ENCODE measurements at regions not wholly inside any gene's neighbourhood (a gene's known extent, or its start where the extent isn't known, plus 50 kb on each side); places are given as distances from the start of the nearest gene placed in this dataset.

DNA sequence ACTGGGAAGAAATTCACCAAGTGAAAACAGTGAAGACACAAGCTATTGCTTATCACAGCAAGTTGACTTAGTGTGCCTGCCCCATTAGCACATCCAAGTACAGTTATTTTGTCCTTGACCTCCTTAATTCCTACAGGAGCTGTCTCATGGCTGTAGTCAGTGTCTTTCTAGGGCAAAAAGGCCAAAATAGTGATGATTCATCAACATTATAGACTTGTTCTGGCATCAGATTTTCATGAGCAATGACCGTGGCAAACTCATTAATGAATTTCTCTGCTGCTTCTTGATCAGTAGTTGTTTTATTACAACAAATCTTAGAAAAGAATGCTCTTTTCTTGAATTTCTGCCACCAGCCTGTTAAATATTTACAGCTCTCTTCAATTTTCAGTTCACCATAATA, 1169.3 kb upstream of the DDX18 start:
- Histone ChIP-seq H3K27ac (ENCODE audit: low read length) (no peak overlapping the region), H3K9ac (ENCODE audit: low read depth, low read length) (no peak overlapping the region), H3K36me3 (ENCODE audit: insufficient read depth, low read depth, low read length) (no peaks in the 10 kb centered on the region), H3K9me3 (ENCODE audit: insufficient read depth, low read depth, low read length) (no peaks in the 10 kb centered on the region), H3K4me1 (ENCODE audit: insufficient read depth, low read length) (no peaks in the 10 kb centered on the region), H3K4me3 (ENCODE audit: low read length) (no peak overlapping the region), H3K27me3 (ENCODE audit: insufficient read depth, low read length) (no peaks in the 10 kb centered on the region)

DNA sequence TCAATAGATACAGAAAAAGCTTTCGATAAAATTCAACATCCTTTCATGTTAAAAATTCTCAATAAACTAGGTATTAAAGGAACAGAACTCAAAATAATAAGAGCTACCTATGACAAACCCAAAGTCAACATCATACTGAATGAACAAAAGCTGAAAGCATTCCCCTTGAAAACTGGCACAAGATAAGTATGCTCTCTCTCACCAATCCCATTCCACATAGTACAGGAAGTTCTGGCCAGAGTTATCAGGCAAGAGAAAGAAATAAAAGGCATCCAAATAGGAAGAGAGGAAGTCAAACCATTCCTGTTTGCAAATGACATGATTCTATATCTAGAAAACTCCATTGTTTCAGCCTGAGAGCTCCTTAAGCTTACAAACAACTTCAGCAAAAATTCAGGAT, 1145.8 kb upstream of the DDX18 start:
- no peaks in the 10 kb centered on the region for H3K36me3 ChIP-seq (ENCODE audit: insufficient read depth, low read depth, low read length)
- H3K27me3 ChIP-seq (ENCODE audit: insufficient read depth, low read length), result no peaks in the 10 kb centered on the region
- no peak overlapping the region for H3K27ac ChIP-seq (ENCODE audit: low read length)
- no peaks in the 10 kb centered on the region for H3K9me3 ChIP-seq (ENCODE audit: insufficient read depth, low read depth, low read length)
- H3K9ac ChIP-seq (ENCODE audit: low read depth, low read length), result no peak overlapping the region
- no peaks in the 10 kb centered on the region for H3K4me1 ChIP-seq (ENCODE audit: insufficient read depth, low read length)
- H3K4me3 ChIP-seq (ENCODE audit: low read length), result no peak overlapping the region

DNA sequence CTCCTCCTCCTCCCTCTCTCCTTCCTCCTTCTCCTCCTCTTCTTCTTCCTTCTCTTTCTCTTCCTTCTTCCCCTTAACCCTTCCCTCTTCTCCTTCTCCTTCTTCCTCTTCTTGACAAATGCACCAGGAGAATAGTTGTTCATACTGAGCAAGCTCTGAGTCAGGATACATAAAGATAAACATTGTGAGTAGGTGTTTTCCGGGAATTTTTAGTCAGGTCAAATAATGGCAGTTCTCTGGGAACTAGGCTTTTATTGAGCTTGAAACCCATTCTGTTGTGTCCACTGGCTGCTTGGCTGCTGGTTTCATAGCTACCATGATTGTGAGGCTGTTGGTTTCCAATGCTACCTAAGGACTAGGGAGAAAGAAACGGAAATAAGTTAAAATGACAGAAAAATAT, 1144.7 kb upstream of the DDX18 start:
- no peak overlapping the region for H3K4me3 ChIP-seq (ENCODE audit: low read length)
- H3K27me3 ChIP-seq (ENCODE audit: insufficient read depth, low read length), result no peaks in the 10 kb centered on the region
- H3K4me1 ChIP-seq (ENCODE audit: insufficient read depth, low read length), result no peaks in the 10 kb centered on the region
- no peak overlapping the region for H3K9ac ChIP-seq (ENCODE audit: low read depth, low read length)
- no peaks in the 10 kb centered on the region for H3K9me3 ChIP-seq (ENCODE audit: insufficient read depth, low read depth, low read length)
- H3K27ac ChIP-seq (ENCODE audit: low read length), result no peak overlapping the region
- no peaks in the 10 kb centered on the region for H3K36me3 ChIP-seq (ENCODE audit: insufficient read depth, low read depth, low read length)

DNA sequence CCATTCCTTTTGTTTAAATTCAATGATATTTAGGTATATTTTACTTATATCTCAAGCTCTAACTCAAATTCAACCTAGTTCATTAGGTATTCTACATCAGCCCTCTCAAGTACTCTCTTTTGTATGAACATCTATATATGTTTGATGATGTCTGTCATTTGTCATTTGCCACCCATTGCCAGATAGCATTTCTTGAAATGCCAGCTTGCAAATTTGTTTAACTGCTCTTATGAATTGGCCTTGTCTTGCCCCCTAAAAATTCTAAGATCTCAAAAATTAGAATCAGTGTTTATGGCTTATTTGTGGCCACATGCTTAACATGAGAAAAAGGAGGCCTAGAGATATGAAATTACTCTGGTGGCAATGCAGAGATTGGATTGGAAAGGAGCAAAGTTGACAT, 1140.3 kb upstream of the DDX18 start:
- Histone ChIP-seq H3K4me1 (ENCODE audit: insufficient read depth, low read length) (no peaks in the 10 kb centered on the region), H3K9ac (ENCODE audit: low read depth, low read length) (no peak overlapping the region), H3K27me3 (ENCODE audit: insufficient read depth, low read length) (no peaks in the 10 kb centered on the region), H3K9me3 (ENCODE audit: insufficient read depth, low read depth, low read length) (no peaks in the 10 kb centered on the region), H3K36me3 (ENCODE audit: insufficient read depth, low read depth, low read length) (no peaks in the 10 kb centered on the region), H3K4me3 (ENCODE audit: low read length) (no peak overlapping the region), H3K27ac (ENCODE audit: low read length) (no peak overlapping the region)

DNA sequence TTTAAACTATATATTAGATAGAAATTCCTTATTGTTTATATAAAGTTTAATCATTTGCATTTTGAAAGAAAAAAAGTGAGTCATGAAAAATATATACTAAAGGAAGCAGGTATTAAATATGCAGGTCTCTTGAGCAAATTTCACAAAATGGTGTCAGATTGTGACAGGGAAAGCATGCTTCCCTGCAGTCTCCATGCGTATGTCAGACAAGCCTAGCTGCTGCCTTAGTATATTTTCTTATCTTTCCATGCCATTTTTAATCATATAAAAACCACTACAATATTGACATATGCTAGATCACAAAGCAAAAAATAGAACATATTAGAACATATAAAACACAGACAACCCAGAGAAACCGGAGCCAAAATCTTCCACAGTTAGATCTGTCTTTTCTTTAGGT, 1137.7 kb upstream of the DDX18 start:
- Histone ChIP-seq H3K4me1 (ENCODE audit: insufficient read depth, low read length) (no peaks in the 10 kb centered on the region), H3K4me3 (ENCODE audit: low read length) (no peak overlapping the region), H3K27me3 (ENCODE audit: insufficient read depth, low read length) (no peaks in the 10 kb centered on the region), H3K9ac (ENCODE audit: low read depth, low read length) (no peak overlapping the region), H3K36me3 (ENCODE audit: insufficient read depth, low read depth, low read length) (no peaks in the 10 kb centered on the region), H3K27ac (ENCODE audit: low read length) (no peak overlapping the region), H3K9me3 (ENCODE audit: insufficient read depth, low read depth, low read length) (no peaks in the 10 kb centered on the region)

DNA sequence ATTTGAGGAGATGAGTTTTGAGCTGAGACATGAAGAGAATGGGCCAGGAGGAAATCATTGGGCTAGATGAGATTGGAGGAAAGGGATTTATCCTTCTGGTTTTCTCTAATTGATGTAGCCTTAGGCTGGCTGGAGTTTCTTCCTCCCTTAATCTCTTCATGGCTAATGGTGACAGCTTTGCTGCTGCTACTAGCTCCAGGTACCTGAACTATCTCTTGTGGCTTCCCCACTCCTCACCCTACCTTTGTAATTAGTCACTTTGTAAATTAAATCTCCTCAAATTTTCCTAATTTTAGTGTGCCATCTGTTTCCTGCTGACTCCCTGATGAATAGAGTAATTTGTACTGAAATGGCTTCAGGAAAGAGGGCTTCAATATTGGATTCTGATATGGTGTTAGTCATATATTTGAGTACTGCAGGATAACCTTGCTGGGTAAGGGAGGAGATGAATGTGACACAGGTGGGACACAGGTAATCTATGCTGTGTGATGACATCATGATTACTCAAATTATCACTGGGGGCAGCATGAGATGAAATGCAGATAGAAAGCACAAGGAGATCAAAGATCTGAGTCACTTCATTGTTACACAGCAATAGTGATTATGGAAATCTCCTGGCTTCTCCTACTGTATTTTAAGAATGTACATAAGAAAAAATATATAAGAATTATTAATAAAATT, 1134.1 kb upstream of the DDX18 start:
- Histone ChIP-seq H3K4me3 (ENCODE audit: low read length) (no peak overlapping the region), H3K9ac (ENCODE audit: low read depth, low read length) (no peak overlapping the region), H3K27me3 (ENCODE audit: insufficient read depth, low read length) (no peaks in the 10 kb centered on the region), H3K27ac (ENCODE audit: low read length) (no peak overlapping the region), H3K36me3 (ENCODE audit: insufficient read depth, low read depth, low read length) (no peaks in the 10 kb centered on the region), H3K9me3 (ENCODE audit: insufficient read depth, low read depth, low read length) (no peaks in the 10 kb centered on the region), H3K4me1 (ENCODE audit: insufficient read depth, low read length) (no peaks in the 10 kb centered on the region)

DNA sequence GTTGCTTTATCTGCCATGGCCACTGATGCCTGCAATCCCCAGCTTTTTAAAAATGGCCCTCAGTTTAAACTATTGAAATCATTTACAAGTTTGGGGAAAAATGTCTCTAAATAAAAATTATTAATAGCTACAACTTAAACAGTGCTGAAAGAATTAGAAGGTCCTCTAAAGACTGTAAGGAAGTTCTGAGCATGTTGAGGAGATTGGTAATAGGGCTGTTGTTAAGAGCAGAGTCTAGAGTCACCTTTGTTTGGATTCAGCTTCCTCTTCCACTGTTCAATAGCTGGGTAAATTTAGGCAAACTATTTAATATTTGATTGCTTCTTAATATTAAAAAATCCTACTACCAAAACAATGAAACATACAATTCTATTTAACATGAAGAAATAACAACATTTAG, 1127.1 kb upstream of the DDX18 start:
- no peaks in the 10 kb centered on the region for H3K36me3 ChIP-seq (ENCODE audit: insufficient read depth, low read depth, low read length)
- H3K9me3 ChIP-seq (ENCODE audit: insufficient read depth, low read depth, low read length), result peaks cover 10% of the 10 kb centered on the region; the same call in 1 of the 2 replicates
- no peak overlapping the region for H3K4me3 ChIP-seq (ENCODE audit: low read length)
- H3K9ac ChIP-seq (ENCODE audit: low read depth, low read length), result no peak overlapping the region
- H3K4me1 ChIP-seq (ENCODE audit: insufficient read depth, low read length), result no peaks in the 10 kb centered on the region
- no peaks in the 10 kb centered on the region for H3K27me3 ChIP-seq (ENCODE audit: insufficient read depth, low read length)
- H3K27ac ChIP-seq (ENCODE audit: low read length), result no peak overlapping the region

DNA sequence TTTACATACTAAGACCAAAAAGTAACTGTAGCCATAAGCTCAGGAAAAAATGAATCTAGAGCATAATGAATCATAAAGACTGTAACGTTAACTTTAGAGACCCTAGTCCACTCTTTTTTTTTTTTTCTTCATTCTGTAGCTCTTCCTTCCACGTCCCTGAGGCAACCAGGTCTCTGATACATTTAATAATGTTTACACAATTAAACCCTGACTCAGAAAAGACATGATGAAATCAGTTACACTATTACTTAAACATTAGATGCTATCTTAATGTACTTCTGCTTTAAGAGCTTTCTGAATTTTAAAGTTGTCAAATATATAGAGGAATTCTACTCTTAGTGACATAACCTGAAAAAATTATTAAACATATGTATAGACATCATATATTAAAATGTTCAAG, 1121.5 kb upstream of the DDX18 start:
- Histone ChIP-seq H3K27me3 (ENCODE audit: insufficient read depth, low read length) (no peaks in the 10 kb centered on the region), H3K4me1 (ENCODE audit: insufficient read depth, low read length) (no peaks in the 10 kb centered on the region), H3K36me3 (ENCODE audit: insufficient read depth, low read depth, low read length) (no peaks in the 10 kb centered on the region), H3K9me3 (ENCODE audit: insufficient read depth, low read depth, low read length) (peaks cover 10% of the 10 kb centered on the region; the same call in 1 of the 2 replicates), H3K4me3 (ENCODE audit: low read length) (no peak overlapping the region), H3K27ac (ENCODE audit: low read length) (no peak overlapping the region), H3K9ac (ENCODE audit: low read depth, low read length) (no peak overlapping the region)

DNA sequence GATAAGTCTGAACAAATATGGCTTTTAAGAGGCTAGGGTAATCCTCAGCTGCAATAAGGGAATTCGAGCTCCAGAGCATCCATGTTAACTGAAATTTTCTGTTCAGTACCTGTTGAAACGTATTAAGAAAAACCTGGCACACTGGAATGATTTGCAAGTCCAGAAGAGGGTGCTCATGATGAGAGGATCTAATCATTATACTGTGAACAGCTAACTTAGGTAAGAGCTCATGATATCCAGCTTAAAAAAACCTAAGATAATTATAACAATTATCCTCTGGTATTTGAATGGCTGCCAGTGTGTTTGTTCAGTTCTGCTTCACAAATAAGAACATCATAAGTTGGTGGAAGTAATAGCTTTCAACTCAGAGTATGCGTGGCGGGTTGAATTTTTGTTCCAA, 1118.3 kb upstream of the DDX18 start:
- Histone ChIP-seq H3K9ac (ENCODE audit: low read depth, low read length) (no peak overlapping the region), H3K9me3 (ENCODE audit: insufficient read depth, low read depth, low read length) (no peaks in the 10 kb centered on the region), H3K36me3 (ENCODE audit: insufficient read depth, low read depth, low read length) (no peaks in the 10 kb centered on the region), H3K4me3 (ENCODE audit: low read length) (no peak overlapping the region), H3K4me1 (ENCODE audit: insufficient read depth, low read length) (no peaks in the 10 kb centered on the region), H3K27ac (ENCODE audit: low read length) (no peak overlapping the region), H3K27me3 (ENCODE audit: insufficient read depth, low read length) (no peaks in the 10 kb centered on the region)

DNA sequence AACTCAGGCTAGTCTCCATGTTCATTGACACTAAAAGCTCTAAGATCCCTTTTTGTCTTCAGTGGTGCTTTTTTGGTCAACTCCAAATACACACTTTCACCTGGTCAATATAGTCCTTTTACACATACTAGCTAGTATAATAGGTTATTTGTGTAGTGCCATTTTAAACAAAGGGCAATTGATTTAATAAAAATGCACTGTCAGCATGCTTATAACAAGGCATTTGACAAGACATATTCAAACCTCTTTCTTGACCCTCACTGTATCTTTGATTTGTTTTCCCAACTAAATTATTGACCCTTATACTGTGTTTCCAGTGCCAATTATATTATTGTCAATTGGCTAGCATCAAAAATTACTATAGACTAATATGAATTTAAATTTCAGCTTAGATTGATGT, 1117.6 kb upstream of the DDX18 start:
- H3K9me3 ChIP-seq (ENCODE audit: insufficient read depth, low read depth, low read length), result no peaks in the 10 kb centered on the region
- no peaks in the 10 kb centered on the region for H3K4me1 ChIP-seq (ENCODE audit: insufficient read depth, low read length)
- no peaks in the 10 kb centered on the region for H3K27me3 ChIP-seq (ENCODE audit: insufficient read depth, low read length)
- no peak overlapping the region for H3K4me3 ChIP-seq (ENCODE audit: low read length)
- H3K27ac ChIP-seq (ENCODE audit: low read length), result no peak overlapping the region
- H3K36me3 ChIP-seq (ENCODE audit: insufficient read depth, low read depth, low read length), result no peaks in the 10 kb centered on the region
- H3K9ac ChIP-seq (ENCODE audit: low read depth, low read length), result no peak overlapping the region

DNA sequence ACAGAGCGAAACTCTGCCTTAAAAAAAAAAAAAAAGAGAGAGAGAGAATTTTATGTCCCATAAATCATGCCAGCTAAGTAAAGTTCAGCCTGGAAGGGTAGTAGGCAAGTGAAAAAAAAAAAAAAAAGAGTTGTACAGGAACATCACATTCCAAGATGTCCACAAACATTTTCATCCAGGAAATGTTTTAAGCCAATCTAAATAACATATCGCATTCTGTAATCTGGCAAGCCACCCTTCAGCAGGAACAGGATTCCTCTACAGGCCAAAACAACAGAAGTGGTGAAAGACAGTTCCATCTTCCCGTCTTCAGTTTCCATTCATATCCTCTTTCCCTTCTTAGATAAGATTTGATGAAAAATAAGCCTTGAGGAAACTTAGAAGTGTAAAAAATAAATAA, 1108.1 kb upstream of the DDX18 start:
- H3K9ac ChIP-seq (ENCODE audit: low read depth, low read length), result no peak overlapping the region
- no peak overlapping the region for H3K27ac ChIP-seq (ENCODE audit: low read length)
- H3K9me3 ChIP-seq (ENCODE audit: insufficient read depth, low read depth, low read length), result no peaks in the 10 kb centered on the region
- H3K36me3 ChIP-seq (ENCODE audit: insufficient read depth, low read depth, low read length), result no peaks in the 10 kb centered on the region
- no peaks in the 10 kb centered on the region for H3K27me3 ChIP-seq (ENCODE audit: insufficient read depth, low read length)
- H3K4me3 ChIP-seq (ENCODE audit: low read length), result no peak overlapping the region
- H3K4me1 ChIP-seq (ENCODE audit: insufficient read depth, low read length), result no peaks in the 10 kb centered on the region

DNA sequence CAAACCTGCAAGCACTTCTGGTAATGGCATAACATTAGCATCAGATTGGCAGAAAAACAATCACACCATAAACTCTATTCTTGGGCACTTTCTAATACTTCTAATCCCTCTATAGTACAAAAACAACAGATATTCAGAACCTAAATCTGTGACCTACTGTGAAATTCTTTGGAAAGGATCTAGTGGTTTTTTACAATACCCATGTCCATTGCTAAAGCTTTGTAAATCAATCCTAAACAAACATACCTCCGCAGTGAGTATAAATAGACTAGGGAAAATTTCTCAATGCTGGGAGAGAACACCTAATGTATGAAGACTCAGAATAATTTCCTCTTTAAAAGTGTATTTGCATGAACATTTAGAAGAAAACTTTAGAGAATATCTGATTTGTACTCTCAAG, 1098.5 kb upstream of the DDX18 start:
- Histone ChIP-seq H3K27me3 (ENCODE audit: insufficient read depth, low read length) (no peaks in the 10 kb centered on the region), H3K4me1 (ENCODE audit: insufficient read depth, low read length) (no peaks in the 10 kb centered on the region; the same call in 1 of the 2 replicates), H3K9me3 (ENCODE audit: insufficient read depth, low read depth, low read length) (no peaks in the 10 kb centered on the region), H3K36me3 (ENCODE audit: insufficient read depth, low read depth, low read length) (no peaks in the 10 kb centered on the region), H3K4me3 (ENCODE audit: low read length) (no peak overlapping the region), H3K27ac (ENCODE audit: low read length) (no peak overlapping the region), H3K9ac (ENCODE audit: low read depth, low read length) (no peak overlapping the region)

Data from iPS-20b (cell line).